Mucosa of stomach (tissue), 1 donor: ENCODE measurements at regions not wholly inside any gene's neighbourhood (a gene's known extent, or its start where the extent isn't known, plus 50 kb on each side); places are given as distances from the start of the nearest gene placed in this dataset.

Experiments used
- H3K27me3 ChIP-seq: one replicate; pipeline ENCODE4 v1.7.0; 2013; ENCODE audit warnings: mild to moderate bottlenecking, low read length; ENCODE audit not compliant: control insufficient read depth, insufficient read depth
- H3K36me3 ChIP-seq: one replicate; pipeline ENCODE4 v1.7.0; 2013; ENCODE audit warnings: low read length; ENCODE audit not compliant: control insufficient read depth, insufficient read depth
- H3K4me1 ChIP-seq: one replicate; pipeline ENCODE4 v1.7.0; 2013; ENCODE audit warnings: mild to moderate bottlenecking, low read length; ENCODE audit not compliant: control insufficient read depth, insufficient read depth
- H3K4me3 ChIP-seq: one replicate; pipeline ENCODE4 v1.7.0; 2013; ENCODE audit warnings: low read length
- H3K9ac ChIP-seq: one replicate; pipeline ENCODE4 v1.7.0; 2013; ENCODE audit warnings: mild to moderate bottlenecking, low read length, moderate library complexity
- H3K9me3 ChIP-seq: one replicate; pipeline ENCODE4 v1.7.0; 2013; ENCODE audit warnings: mild to moderate bottlenecking, low read length, moderate library complexity; ENCODE audit not compliant: control insufficient read depth
- donor health status: Pancreatic carcinoma.

GRCh38 chr1:239197871-239198270 lies 188.5 kb upstream of the CHRM3 start:
- no peak overlapping the region for H3K9ac ChIP-seq
- no peaks in the 10 kb centered on the region for H3K4me1 ChIP-seq
- no peak overlapping the region for H3K4me3 ChIP-seq
- no peaks in the 10 kb centered on the region for H3K27me3 ChIP-seq
- no peaks in the 10 kb centered on the region for H3K9me3 ChIP-seq
- H3K36me3 ChIP-seq, result no peaks in the 10 kb centered on the region

DNA sequence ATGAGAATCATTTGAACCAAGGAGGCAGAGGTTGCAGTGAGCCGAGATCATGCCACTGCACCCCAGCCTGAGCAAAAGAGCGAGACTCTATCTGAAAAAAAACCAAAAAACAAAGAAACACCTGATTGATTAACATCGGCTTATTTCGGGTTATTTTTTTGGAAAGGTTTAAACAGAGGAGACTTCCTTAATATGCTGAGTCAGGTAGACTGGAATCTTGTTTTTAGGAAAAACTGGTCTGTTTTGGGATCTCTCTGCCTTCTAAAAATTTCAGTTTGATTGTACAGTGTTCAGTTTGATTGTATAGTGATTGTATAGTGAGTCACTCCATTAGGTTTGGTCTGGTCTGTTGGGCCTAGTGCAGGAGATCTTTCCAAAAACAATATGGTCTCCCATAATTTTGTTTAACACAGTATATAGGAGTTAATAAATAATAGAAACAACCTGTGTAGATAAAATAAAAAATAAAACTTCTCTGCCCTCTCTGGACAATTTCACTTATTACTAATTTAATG lies 196.3 kb upstream of the CHRM3 start:
- no peak overlapping the region for H3K9ac ChIP-seq
- no peaks in the 10 kb centered on the region for H3K36me3 ChIP-seq
- no peaks in the 10 kb centered on the region for H3K27me3 ChIP-seq
- H3K4me3 ChIP-seq, result no peak overlapping the region
- H3K9me3 ChIP-seq, result no peaks in the 10 kb centered on the region
- no peaks in the 10 kb centered on the region for H3K4me1 ChIP-seq

GRCh38 chr1:239186487-239186886 lies 199.9 kb upstream of the CHRM3 start:
- H3K4me3 ChIP-seq, result no peak overlapping the region
- H3K4me1 ChIP-seq, result no peaks in the 10 kb centered on the region
- H3K9me3 ChIP-seq, result no peaks in the 10 kb centered on the region
- no peaks in the 10 kb centered on the region for H3K36me3 ChIP-seq
- no peak overlapping the region for H3K9ac ChIP-seq
- H3K27me3 ChIP-seq, result no peaks in the 10 kb centered on the region

DNA sequence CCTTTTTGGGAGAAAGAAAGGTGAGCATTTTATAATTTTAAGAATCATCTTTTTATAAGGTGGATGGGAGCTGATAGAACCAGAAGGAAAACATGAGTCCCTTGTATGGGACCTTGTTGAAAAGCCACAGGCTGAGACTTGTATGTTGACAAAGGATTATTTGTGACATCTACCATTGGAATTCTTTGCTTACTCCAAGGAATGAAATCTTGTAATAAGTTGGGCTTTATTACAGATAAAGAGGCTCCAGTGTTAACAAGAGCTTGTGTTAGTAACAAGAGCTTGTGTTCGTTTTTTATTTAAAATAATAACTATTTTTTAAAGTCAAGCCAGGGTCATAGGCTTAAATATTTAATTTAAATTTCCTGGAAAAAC lies 201.1 kb upstream of the CHRM3 start:
- no peaks in the 10 kb centered on the region for H3K9me3 ChIP-seq

DNA sequence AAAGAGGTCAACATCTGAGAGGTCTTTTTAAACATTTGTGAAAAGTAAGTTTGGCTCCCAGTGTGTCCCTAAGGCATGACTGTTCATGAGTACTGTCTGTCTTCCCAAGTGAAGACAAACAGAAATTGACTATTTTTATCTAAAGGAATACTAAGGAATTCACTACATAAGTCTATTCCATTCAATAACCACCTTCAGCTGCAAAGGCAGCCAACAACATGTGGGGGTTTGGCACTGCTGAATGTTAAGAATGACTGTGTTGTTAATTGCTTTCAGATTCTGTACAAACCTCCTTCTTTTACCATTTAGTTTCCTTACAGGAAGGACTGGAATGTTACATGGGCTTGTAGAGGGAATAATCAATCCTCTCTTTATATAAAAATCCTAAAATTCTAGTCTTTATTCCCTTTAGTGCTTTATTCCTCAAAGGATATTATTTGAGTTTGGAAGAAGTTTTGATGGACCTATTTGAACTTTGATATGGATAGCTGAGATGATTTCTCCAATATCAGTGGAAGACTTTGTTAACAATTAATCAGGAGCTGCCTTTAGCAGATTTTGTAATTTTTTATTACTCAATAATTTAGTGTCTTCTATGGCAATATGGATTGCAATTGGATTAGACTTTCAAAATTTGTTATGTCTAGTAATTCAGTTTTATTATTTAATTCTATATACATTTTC lies 201.7 kb upstream of the CHRM3 start:
- Histone ChIP-seq H3K4me1 (no peaks in the 10 kb centered on the region), H3K4me3 (no peak overlapping the region), H3K9me3 (no peaks in the 10 kb centered on the region), H3K36me3 (no peaks in the 10 kb centered on the region), H3K9ac (no peak overlapping the region), H3K27me3 (no peaks in the 10 kb centered on the region)

More for the DNA sequence above, 201.1 kb upstream of the CHRM3 start:
- Histone ChIP-seq H3K9ac (no peak overlapping the region), H3K4me3 (no peak overlapping the region), H3K27me3 (no peaks in the 10 kb centered on the region), H3K4me1 (no peaks in the 10 kb centered on the region), H3K36me3 (no peaks in the 10 kb centered on the region)

DNA sequence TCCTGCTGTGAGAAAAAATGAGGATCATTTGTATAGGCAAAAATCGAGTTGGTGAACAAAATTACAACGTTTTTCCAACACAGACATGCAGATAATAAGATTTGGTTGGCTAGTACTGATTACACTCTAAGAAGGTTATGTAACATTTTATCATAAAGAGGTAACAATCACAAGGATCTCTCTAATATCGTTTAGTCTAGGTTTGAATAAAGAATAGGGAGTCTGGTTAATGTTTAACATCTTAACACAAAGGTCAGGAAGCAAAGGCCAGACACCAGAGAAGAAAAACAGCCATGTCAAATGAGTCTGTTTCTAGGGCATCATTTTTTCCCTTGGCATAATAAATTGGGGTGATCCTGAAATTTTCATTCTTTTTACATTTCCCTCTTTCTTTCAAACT lies 207.4 kb upstream of the CHRM3 start:
- Histone ChIP-seq H3K9me3 (no peaks in the 10 kb centered on the region), H3K9ac (no peak overlapping the region), H3K27me3 (no peaks in the 10 kb centered on the region), H3K4me1 (no peaks in the 10 kb centered on the region), H3K36me3 (no peaks in the 10 kb centered on the region), H3K4me3 (no peak overlapping the region)

DNA sequence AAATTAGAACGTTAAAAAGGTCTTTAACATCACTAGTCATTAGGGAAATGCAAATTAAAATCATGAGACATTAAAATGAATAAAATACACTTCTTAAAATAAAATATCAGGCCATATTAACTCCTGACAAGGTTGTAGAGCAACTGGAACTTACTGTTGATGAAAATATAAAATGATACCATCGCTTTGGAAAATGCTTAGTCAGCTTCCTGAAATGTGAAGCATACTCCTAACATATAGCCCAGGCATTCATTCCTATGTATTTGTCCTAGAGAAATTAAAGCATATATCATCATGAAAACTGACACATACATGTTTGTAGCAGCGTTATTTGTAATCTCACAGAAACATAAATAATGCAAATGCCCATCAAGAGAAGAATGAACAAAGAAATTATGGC lies 211.5 kb upstream of the CHRM3 start:
- no peaks in the 10 kb centered on the region for H3K4me1 ChIP-seq
- H3K9ac ChIP-seq, result no peak overlapping the region
- H3K27me3 ChIP-seq, result no peaks in the 10 kb centered on the region
- no peaks in the 10 kb centered on the region for H3K9me3 ChIP-seq
- no peak overlapping the region for H3K4me3 ChIP-seq
- no peaks in the 10 kb centered on the region for H3K36me3 ChIP-seq

DNA sequence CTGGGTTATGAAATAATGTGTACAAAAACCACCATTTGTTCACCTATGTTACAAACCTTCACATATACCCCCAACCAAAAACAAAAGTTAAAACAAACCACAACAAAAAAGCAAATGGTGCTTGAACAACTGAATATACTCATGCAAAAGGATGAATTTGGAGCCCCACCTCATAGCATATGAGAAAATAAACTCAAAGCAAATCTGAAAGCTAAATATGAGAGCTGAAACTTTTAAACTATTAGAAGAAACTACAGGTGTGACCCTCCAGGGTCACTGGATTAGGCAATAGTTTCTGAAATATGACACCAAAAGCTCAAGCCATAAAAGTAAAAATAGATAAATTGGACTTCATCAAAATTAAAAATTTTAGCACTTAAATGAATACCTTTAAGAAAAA lies 215.5 kb upstream of the CHRM3 start:
- Histone ChIP-seq H3K27me3 (no peaks in the 10 kb centered on the region), H3K9me3 (no peaks in the 10 kb centered on the region), H3K9ac (no peak overlapping the region), H3K36me3 (no peaks in the 10 kb centered on the region), H3K4me1 (no peaks in the 10 kb centered on the region), H3K4me3 (no peak overlapping the region)

GRCh38 chr1:239169276-239169675 lies 217.1 kb upstream of the CHRM3 start:
- no peaks in the 10 kb centered on the region for H3K27me3 ChIP-seq
- H3K4me3 ChIP-seq, result no peak overlapping the region
- H3K9me3 ChIP-seq, result no peaks in the 10 kb centered on the region
- H3K36me3 ChIP-seq, result no peaks in the 10 kb centered on the region
- H3K4me1 ChIP-seq, result no peaks in the 10 kb centered on the region
- H3K9ac ChIP-seq, result no peak overlapping the region

GRCh38 chr1:239164451-239165180 lies 221.8 kb upstream of the CHRM3 start:
- Histone ChIP-seq H3K27me3 (no peaks in the 10 kb centered on the region), H3K9me3 (no peaks in the 10 kb centered on the region), H3K9ac (no peak overlapping the region), H3K4me3 (no peak overlapping the region), H3K4me1 (no peaks in the 10 kb centered on the region), H3K36me3 (no peaks in the 10 kb centered on the region)

GRCh38 chr1:239155466-239156091 lies 230.8 kb upstream of the CHRM3 start:
- Histone ChIP-seq H3K4me1 (no peaks in the 10 kb centered on the region), H3K4me3 (no peak overlapping the region), H3K27me3 (no peaks in the 10 kb centered on the region), H3K9me3 (no peaks in the 10 kb centered on the region), H3K36me3 (no peaks in the 10 kb centered on the region), H3K9ac (no peak overlapping the region)

DNA sequence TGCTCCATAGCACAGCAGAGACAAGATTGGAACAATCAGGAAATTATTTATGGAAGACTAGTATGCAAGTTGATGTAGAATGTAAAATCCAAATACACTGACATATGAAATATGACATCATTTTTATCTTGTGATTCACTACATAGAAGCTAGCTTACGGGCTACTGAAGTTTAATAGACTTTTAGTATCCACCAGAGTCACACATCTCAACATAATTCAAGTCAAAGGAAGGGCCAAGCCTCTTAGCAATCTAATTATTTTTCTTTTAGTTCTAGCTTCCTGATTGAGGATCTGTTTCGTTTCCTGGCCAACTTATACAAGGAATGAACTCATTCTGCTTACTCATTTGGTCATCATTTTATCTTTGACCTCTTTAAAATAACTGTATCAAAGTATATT lies 234.4 kb upstream of the CHRM3 start:
- no peak overlapping the region for H3K9ac ChIP-seq
- no peaks in the 10 kb centered on the region for H3K27me3 ChIP-seq
- no peak overlapping the region for H3K4me3 ChIP-seq
- H3K36me3 ChIP-seq, result no peaks in the 10 kb centered on the region
- no peaks in the 10 kb centered on the region for H3K4me1 ChIP-seq
- H3K9me3 ChIP-seq, result no peaks in the 10 kb centered on the region
